Stromal cell of bone marrow (primary cell): ENCODE measurements at regions not wholly inside any gene's neighbourhood (a gene's known extent, or its start where the extent isn't known, plus 50 kb on each side); places are given as distances from the start of the nearest gene placed in this dataset.
"Not testable (repeated sequence)": the region's sequence is repeated elsewhere in the genome, so short reads cannot be mapped to it uniquely, and the experiment has no call there.

ENCODE experiments used
- DNase-seq: peaks from one replicate; pipeline ENCODE4 v3.0.0-alpha.2; 2012; ENCODE audit warnings: low read depth

DNA sequence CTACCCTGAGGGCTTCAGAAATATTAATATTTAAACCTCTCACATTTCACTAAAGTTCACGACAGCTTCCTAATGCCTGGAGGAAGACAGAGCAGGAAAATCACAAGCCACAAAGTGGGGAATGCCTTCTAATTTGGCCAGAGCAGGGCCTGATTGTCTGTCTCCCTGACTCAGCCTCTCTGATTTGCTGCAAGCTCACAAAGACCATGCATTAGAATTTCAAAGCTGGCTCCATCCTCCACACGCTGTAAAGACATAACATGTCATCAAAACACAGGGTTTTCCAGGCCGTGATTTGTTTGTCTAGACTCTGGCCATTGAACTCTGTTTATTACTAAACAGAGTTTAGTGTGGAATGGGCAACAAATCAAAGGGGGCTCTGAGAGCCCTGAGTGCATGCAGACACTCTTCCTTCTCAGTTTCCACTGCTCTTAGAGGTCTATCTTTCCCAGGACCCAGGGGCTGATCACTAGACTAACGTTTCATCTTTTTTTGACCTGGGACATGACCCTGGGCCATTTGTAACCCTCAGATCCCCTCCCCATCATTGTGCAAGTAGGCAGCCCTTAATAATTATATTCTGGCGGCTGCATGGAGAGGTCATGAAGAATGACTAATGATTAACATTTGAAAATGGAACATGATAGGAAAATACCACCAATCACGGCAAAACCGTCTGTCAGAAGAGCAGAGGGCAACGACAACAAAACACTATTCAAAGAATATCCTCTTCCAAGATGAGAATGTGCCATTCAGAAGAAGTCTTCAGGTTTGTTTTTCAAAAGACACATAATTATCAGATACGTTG lies 140.2 kb downstream of the ENC1 start:
- DNase-seq, result no peak

GRCh38 chr5:74499256-74500050 lies 141.1 kb downstream of the ENC1 start:
- DNase-seq, result no peak

DNA sequence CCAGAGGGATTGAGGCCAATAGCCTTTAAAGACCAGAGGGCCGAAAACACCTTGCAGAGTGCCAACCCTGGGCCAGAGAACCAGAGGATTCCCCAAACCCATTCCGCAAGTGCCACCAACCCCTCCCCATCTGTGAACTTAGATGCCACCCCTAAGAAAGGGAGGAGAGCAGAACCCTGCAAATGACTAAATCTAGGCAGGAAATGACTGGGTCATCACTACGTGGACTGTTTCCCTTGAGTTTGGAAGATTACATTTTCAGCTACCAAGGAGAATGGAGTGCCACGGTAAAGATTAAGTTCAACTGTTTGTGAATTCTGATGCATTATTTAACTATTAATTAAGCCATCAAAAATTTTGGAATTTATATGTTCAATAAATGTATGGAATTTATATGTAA lies 142.8 kb downstream of the ENC1 start:
- DNase-seq, result no peak

- DNase-seq, result no peak
Measured at GRCh38 chr5:74493411-74493810, 147.1 kb downstream of the ENC1 start.

- DNase-seq, result no peak
Measured at GRCh38 chr5:74492230-74492629, 148.3 kb downstream of the ENC1 start.

- DNase-seq, result no peak
Measured at GRCh38 chr5:74491586-74491985, 148.9 kb downstream of the ENC1 start.

DNA sequence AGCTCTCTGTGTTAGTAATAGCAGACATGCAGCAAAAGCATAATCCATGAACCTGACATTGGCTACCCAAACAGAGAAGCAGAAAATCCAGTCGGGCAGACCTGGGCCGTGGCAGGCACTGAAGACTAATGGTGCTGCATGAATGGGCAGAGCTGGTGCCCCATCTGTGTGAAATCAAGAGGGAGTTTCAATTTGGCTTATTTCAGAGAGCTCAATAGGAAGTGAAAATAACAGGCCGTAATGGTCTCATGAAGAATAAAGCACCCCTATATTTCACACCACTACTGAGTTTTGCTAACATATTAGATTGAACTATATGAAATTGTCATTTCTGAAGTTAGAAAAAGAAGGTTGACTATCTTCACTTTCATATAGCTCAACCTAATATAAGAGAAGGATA lies 149.7 kb downstream of the ENC1 start:
- no peak for DNase-seq

DNA sequence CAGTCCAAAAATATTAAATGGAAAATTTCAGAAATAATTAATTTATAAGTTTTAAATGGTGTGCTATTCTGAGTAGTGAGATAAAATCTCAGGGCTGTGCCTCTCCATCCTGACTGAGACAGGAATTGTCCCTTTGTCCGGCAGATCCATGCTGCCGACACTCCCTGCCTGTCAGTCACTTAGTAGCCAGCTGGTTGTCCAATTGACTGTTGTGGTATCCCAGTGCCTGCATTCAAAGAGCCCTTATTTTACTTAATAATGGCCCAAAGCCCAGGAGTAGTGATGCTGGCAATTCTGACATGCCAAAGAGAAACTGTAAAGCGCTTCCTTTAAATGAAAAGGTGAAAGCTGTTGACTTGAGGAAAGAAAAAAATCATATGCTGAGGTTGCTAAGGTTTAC lies 157.5 kb downstream of the ENC1 start:
- no peak for DNase-seq

- DNase-seq, result no peak
Measured at GRCh38 chr5:74482523-74482922, 158.0 kb downstream of the ENC1 start.

DNA sequence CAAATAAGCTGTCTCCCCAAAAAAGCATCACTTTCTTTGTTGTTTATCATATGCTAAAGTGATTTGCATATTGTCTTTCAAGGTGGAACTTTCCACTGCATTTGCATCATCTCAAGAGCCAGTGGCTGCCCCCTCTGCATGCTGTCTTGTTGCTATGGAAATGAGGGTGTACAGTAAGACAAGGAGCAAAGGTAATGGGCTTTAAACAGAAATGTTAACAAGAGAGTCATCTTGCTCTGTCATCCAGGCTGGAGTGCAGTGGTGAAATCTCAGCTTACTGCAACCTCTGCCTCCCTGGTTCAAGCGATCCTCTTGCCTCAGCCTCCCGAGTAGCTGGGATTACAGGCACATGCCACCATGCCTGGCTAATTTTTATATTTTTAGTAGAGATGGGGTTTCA lies 159.2 kb downstream of the ENC1 start:
- DNase-seq, result not testable (repeated sequence)

DNA sequence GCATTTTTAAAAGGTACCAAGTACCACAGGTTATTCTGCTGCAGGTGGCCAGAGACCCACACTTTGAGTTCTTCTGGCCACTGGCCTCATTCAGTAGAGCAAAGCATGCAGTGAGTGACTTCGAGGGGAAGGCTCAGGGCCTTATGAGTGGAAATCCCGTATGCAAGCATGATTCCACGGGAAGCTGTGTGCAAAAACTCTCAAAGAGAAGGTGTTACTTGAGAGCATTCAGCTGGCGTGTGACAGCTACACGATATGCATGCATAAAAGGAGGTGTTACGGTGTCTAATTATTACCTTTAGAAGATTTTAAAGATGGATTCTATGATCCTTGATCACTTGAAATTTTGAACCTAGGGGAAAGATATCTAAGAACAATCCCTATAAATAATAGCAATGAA lies 160.3 kb downstream of the ENC1 start:
- no peak for DNase-seq

DNA sequence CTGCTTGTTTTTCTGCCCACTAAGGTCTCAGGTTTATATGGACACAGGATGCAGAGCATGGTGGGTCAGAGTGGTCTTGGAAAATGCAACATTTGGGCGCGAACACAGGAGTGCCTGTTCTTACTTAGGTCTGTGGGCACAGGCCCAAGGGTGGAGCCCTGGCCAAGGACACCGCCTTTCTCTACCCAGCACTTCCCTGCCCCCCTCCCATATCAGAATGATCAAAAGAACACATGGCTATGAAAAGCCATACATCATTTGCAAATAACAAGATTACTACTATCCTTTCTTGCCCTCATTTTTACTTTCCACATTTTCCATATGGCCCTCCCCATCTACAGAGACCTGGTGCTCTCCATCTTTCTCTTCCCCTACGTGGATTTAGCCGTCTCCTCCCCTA lies 162.2 kb downstream of the ENC1 start:
- no peak for DNase-seq

- no peak for DNase-seq
Measured at GRCh38 chr5:74477761-74478160, 162.8 kb downstream of the ENC1 start.

GRCh38 chr5:74476819-74477453 lies 163.6 kb downstream of the ENC1 start:
- no peak for DNase-seq

DNA sequence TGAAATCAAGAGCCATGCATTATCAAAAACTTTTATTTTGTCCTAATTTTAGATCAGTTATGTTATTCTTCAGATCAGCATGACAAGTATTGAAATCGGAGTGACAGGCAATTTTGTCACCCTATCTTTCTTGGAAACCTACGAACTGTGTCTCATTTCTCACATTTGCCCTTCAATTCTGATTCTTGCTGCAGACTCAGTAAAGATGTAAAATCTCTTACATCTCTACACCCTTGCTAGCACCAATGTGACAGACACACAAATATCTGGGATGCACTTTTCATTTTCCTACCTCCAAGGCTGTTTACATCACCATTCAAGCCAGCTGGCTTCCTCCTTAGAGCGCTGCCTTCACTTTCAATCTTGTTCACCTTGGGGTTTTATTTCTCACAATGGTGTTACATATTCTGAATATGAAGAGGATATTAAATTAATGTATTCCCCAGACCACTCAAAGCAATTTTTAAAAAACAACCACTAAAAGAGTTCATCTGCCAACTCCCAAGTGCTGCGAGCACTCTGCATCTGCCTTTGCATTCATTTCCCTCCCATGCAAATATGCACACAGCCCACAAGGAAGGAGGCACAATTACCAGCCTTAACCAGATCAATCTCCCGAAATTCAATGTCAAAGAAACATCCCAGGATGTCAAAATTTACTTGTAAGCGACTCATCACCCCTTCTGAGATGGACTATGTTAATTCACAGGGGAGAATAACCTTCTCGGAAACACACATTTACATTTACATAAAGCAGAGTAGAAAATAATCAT lies 164.3 kb downstream of the ENC1 start:
- DNase-seq, result no peak

- DNase-seq, result no peak
Measured at GRCh38 chr5:74471875-74472274, 168.7 kb downstream of the ENC1 start.

DNA sequence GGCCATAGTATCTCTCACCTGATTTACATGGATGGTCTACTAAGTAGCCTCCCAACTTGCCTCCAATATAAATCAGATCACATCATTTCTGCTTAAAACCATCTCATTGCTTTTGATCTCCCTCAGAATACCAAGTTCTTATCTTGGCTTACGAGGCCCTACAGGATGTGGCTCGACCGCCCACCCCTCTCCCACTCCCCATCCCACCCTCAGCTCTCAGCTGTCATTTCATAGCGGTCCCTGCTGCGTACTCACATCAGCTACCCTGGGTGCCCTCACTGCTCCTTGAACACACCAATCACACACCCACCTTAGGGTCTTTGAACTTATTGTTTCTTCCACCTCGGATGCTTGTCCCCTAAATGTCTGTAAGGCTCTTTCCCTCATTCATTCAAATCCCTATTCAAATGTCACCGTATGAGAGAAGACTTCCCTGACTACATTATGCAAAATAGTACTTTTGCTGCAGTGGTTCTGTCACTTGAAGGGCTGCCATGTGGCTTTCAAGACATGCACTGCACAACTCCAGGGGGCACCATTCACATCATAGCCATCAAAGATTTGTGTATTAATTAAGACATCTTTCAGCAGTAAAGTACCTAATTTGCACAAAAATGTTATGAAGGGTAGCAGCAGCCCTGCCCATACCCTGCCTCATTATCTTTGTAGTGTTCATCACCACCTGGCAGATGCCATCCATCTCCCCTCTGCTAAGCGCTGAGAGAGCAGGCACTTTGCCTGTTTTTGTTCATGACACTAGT lies 171.1 kb downstream of the ENC1 start:
- no peak for DNase-seq

GRCh38 chr5:74468421-74468820 lies 172.1 kb downstream of the ENC1 start:
- no peak for DNase-seq

DNA sequence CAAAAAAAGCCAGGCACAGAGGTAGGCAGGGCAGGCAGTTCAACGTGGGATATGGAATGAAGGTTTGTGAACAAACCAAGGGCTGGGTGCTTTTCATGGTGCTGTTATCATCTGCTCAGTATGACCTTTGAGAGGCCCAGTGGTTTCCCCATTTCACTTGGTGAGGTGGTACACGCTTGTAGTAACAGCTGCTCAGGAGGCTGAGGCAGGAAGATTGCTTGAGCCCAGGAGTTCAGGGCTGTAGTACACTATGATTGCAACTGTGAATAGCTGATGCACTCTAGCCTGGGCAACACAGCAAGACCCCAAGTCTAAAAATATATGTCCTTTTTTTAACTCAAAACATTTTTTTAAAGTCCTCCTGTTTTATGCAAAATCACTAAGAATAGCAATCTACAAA lies 174.8 kb downstream of the ENC1 start:
- no peak for DNase-seq

DNA sequence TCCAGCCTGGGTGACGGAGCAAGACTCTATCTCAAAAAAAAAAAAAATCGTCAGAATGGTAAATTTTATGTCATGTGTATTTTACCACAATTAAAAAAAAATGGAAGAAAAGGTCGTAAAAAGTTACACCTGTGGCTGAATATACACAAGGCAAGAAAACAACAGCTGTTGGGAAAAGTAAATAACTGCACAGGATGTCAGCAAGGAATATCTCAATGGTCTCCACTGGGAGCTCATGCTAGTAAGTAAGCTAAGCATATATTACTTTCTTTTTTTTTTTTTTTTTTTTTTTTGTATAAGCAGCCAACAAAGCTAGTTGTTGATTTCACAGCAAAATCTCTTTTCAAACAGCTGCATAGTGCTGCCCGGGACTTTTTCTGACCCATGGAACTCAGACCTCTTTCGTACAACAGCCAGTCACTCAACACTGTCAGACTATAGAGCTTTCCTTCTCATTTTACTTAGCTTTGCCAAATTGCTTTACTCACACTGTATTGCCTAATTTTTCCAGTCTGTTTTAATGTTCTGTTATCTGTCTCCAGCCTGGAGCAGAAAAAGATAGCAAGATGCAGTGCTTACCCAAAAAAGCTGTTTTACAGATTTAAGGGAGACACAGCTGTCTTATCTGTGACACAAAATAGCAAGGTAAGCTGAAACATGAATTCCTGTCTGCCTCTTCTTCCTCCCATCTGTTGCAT lies 175.9 kb downstream of the ENC1 start:
- peak; percentile 14 for DNase-seq

DNA sequence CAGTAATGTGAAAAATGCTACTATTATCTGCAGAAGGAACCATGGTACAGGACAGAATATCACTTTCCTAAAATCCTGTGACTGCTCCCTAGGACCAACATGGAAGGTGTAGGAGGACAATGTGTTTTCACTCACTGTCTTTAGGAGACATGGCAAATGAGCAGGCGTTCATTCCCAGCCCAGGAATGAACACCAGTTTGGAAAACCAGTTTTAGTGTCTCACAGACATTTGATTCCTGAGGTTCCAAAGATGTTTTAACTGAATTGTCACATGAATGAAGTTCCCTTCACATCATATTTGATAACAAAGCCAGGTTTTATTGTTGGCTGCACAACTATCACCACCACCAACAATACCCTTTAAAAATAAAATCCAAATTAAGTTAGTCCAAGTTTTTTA lies 178.2 kb downstream of the ENC1 start:
- no peak for DNase-seq
